Chondrocyte (in vitro differentiated cells): ENCODE measurements at regions not wholly inside any gene's neighbourhood (a gene's known extent, or its start where the extent isn't known, plus 50 kb on each side); places are given as distances from the start of the nearest gene placed in this dataset.
"Not testable (repeated sequence)": the region's sequence is repeated elsewhere in the genome, so short reads cannot be mapped to it uniquely, and the experiment has no call there.

ENCODE experiments used
- DNase-seq: peaks from one replicate; pipeline ENCODE4 v3.0.0; 2021; ENCODE audit warnings: mixed read lengths, low spot score
- H3K27ac Mint-ChIP-seq: one replicate; pipeline ENCODE4 v1.8.0; 2021; ENCODE audit warnings: mild to moderate bottlenecking, moderate library complexity, mixed read lengths; ENCODE audit not compliant: unreplicated experiment
- H3K27me3 Mint-ChIP-seq: 2 replicates; pipeline ENCODE4 v1.8.0; 2021; ENCODE audit warnings: low read depth, mixed read lengths
- H3K36me3 Mint-ChIP-seq: 2 replicates; pipeline ENCODE4 v1.8.0; 2021; ENCODE audit warnings: low read depth, mixed read lengths
- H3K4me1 Mint-ChIP-seq: 2 replicates; pipeline ENCODE4 v1.8.0; 2021; ENCODE audit warnings: low read depth, mild to moderate bottlenecking, mixed read lengths
- H3K4me3 Mint-ChIP-seq: one replicate; pipeline ENCODE4 v1.8.0; 2021; ENCODE audit warnings: mild to moderate bottlenecking, moderate library complexity, mixed read lengths; ENCODE audit not compliant: unreplicated experiment
- H3K9me3 Mint-ChIP-seq: 2 replicates; pipeline ENCODE4 v1.8.0; 2021; ENCODE audit warnings: low read depth, mixed read lengths
- CTCF ChIP-seq: fragments of 200-600 bp; sonication (generic); IDR thresholded peaks from 2 replicates; pipeline ENCODE4 v1.5.0; 2021; ENCODE audit warnings: antibody characterized with exemption, mild to moderate bottlenecking, moderate library complexity

GRCh38 chr7:65264258-65264657, 109.4 kb upstream of the ZNF92 start:
- Mint-ChIP-seq H3K27ac (no peak overlapping the region), H3K36me3 (no peaks in the 10 kb centered on the region), H3K9me3 (no peaks in the 10 kb centered on the region), H3K4me3 (no peak overlapping the region), H3K27me3 (peaks cover 2% of the 10 kb centered on the region), H3K4me1 (peaks cover 4% of the 10 kb centered on the region)
- TF ChIP-seq CTCF, result no peak
- DNase-seq, result no peak

GRCh38 chr7:65260673-65261072, 113.0 kb upstream of the ZNF92 start:
- not testable (repeated sequence) for H3K4me3 Mint-ChIP-seq, H3K27me3 Mint-ChIP-seq, H3K4me1 Mint-ChIP-seq, DNase-seq, H3K36me3 Mint-ChIP-seq, H3K27ac Mint-ChIP-seq, H3K9me3 Mint-ChIP-seq

- H3K36me3 Mint-ChIP-seq, H3K27me3 Mint-ChIP-seq: not testable (repeated sequence)
Observed at GRCh38 chr7:65259864-65260525, 113.7 kb upstream of the ZNF92 start.

GRCh38 chr7:65254061-65254460, 119.6 kb upstream of the ZNF92 start:
- no peak for TF ChIP-seq CTCF
- peaks cover 10% of the 10 kb centered on the region for H3K4me1 Mint-ChIP-seq
- no peaks in the 10 kb centered on the region for H3K27me3 Mint-ChIP-seq
- H3K27ac Mint-ChIP-seq, result no peak overlapping the region
- DNase-seq, result no peak
- H3K36me3 Mint-ChIP-seq, result no peaks in the 10 kb centered on the region
- no peak overlapping the region for H3K4me3 Mint-ChIP-seq
- no peaks in the 10 kb centered on the region for H3K9me3 Mint-ChIP-seq

More at GRCh38 chr7:65259864-65260525, 113.7 kb upstream of the ZNF92 start:
- not testable (repeated sequence) for DNase-seq, H3K9me3 Mint-ChIP-seq, H3K4me3 Mint-ChIP-seq, H3K4me1 Mint-ChIP-seq, H3K27ac Mint-ChIP-seq

GRCh38 chr7:65251851-65252620, 121.6 kb upstream of the ZNF92 start:
- no peaks in the 10 kb centered on the region for H3K27me3 Mint-ChIP-seq
- H3K4me3 Mint-ChIP-seq, result peak overlapping the region; percentile 87
- no peak for DNase-seq
- peaks cover 10% of the 10 kb centered on the region for H3K4me1 Mint-ChIP-seq
- H3K9me3 Mint-ChIP-seq, result no peaks in the 10 kb centered on the region
- no peak for TF ChIP-seq CTCF
- H3K27ac Mint-ChIP-seq, result peak overlapping the region; percentile 12
- H3K36me3 Mint-ChIP-seq, result no peaks in the 10 kb centered on the region

GRCh38 chr7:65250697-65251395, 122.8 kb upstream of the ZNF92 start:
- no peaks in the 10 kb centered on the region for H3K9me3 Mint-ChIP-seq
- TF ChIP-seq CTCF, result no peak
- no peak for DNase-seq
- peak overlapping the region; percentile 87 for H3K4me3 Mint-ChIP-seq
- no peaks in the 10 kb centered on the region for H3K36me3 Mint-ChIP-seq
- no peak overlapping the region for H3K27ac Mint-ChIP-seq
- peaks cover 10% of the 10 kb centered on the region for H3K4me1 Mint-ChIP-seq
- no peaks in the 10 kb centered on the region for H3K27me3 Mint-ChIP-seq
